T-cell (primary cell): ENCODE measurements at regions not wholly inside any gene's neighbourhood (a gene's known extent, or its start where the extent isn't known, plus 50 kb on each side); places are given as distances from the start of the nearest gene placed in this dataset.
"Not testable (repeated sequence)": the region's sequence is repeated elsewhere in the genome, so short reads cannot be mapped to it uniquely, and the experiment has no call there.

Experiments used
- ATAC-seq, 4 experiments: fragments of 200-7000 bp in 3 of 4; fragments of 150-1000 bp in 1 of 4; cut with Tn5 transposase; replicated peaks in 1 of 4; 1 replicate in 3 of 4; 2 replicates in 1 of 4; pipeline ENCODE4 v1.10.0; 2021; ENCODE audit warnings: moderate library complexity in 3 of 4, mild to moderate bottlenecking in 2 of 4, moderate number of reproducible peaks in 1 of 4
- CTCF ChIA-PET, 2 donors: fragments of 300-600 bp; sonication (Branson Sonifier 250); formaldehyde crosslinking; loops; one replicate each; lab custom pipeline; 2022; ENCODE audit warnings: antibody characterized with exemption in 2 of 2; lab: Charles Lee
- POLR2A ChIA-PET, 2 donors: fragments of 300-600 bp; sonication (Branson Sonifier 250); formaldehyde crosslinking; loops; one replicate each; lab custom pipeline; 2022; ENCODE audit warnings: antibody characterized with exemption in 2 of 2; lab: Charles Lee
- DNase-seq, 35 experiments: peaks; one replicate each; pipeline versions ENCODE4 v3.0.0 to v3.0.0-alpha.2; 2013 to 2023
- H3K27ac ChIP-seq: one replicate; pipeline ENCODE4 v1.5.1; 2013; ENCODE audit warnings: low read length
- H3K27me3 ChIP-seq, 2 experiments: replicated peaks in 1 of 2; 1 replicate in 1 of 2; 2 replicates in 1 of 2; pipeline versions ENCODE4 v1.6.1 to v1.7.0; 2013; ENCODE audit warnings: low read length in 1 of 2, mixed read lengths in 1 of 2; ENCODE audit not compliant: control insufficient read depth in 2 of 2, insufficient read depth in 2 of 2; ENCODE audit errors: extremely low read depth in 1 of 2
- H3K36me3 ChIP-seq, 2 donors: 1 replicate in 1 of 2; 2 replicates in 1 of 2; pipeline versions ENCODE4 v1.6.1 to v1.7.0; 2013; ENCODE audit warnings: low read length in 1 of 2; ENCODE audit not compliant: control insufficient read depth in 2 of 2, insufficient read depth in 1 of 2; ENCODE audit errors: extremely low read depth in 1 of 2
- H3K4me1 ChIP-seq, 2 experiments: 1 replicate in 1 of 2; 2 replicates in 1 of 2; pipeline versions ENCODE4 v1.6.1 to v1.7.0; 2013; ENCODE audit warnings: low read length in 2 of 2, mixed read lengths in 1 of 2; ENCODE audit not compliant: insufficient read depth in 2 of 2, control insufficient read depth in 1 of 2; ENCODE audit errors: extremely low read depth in 1 of 2
- H3K4me3 ChIP-seq, 2 donors: 1 replicate in 1 of 2; 2 replicates in 1 of 2; pipeline versions ENCODE4 v1.5.1 to v1.7.0; 2013; ENCODE audit warnings: mild to moderate bottlenecking in 2 of 2, low read length in 1 of 2, moderate library complexity in 1 of 2; ENCODE audit not compliant: control insufficient read depth in 1 of 2; ENCODE audit errors: extremely low read depth in 1 of 2
- H3K9me3 ChIP-seq: 2 replicates; pipeline ENCODE4 v1.7.0; 2013
- H3K27ac Mint-ChIP-seq, 2 donors: one replicate each; pipeline ENCODE4 v1.8.0; 2020 to 2021; ENCODE audit warnings: mild to moderate bottlenecking in 2 of 2, mixed read lengths in 2 of 2
- H3K27me3 Mint-ChIP-seq, 2 donors: one replicate each; pipeline ENCODE4 v1.8.0; 2021 to 2022; ENCODE audit warnings: mixed read lengths in 2 of 2
- H3K36me3 Mint-ChIP-seq: one replicate; pipeline ENCODE4 v1.8.0; 2021; ENCODE audit warnings: mixed read lengths
- H3K4me1 Mint-ChIP-seq, 3 donors: one replicate each; pipeline ENCODE4 v1.8.0; 2020 to 2022; ENCODE audit warnings: mixed read lengths in 3 of 3, mild to moderate bottlenecking in 1 of 3
- H3K4me3 Mint-ChIP-seq, 3 donors: one replicate each; pipeline ENCODE4 v1.8.0; 2020 to 2022; ENCODE audit warnings: mild to moderate bottlenecking in 3 of 3, mixed read lengths in 3 of 3, moderate library complexity in 3 of 3
- H3K9me3 Mint-ChIP-seq, 3 donors: one replicate each; pipeline ENCODE4 v1.8.0; 2020 to 2022; ENCODE audit warnings: mixed read lengths in 3 of 3
- WGBS: methylation state at CpG from one replicate; pipeline ENCODE4 v1.1.5; 2013; ENCODE audit warnings: missing lambda C conversion rate; ENCODE audit not compliant: insufficient coverage; 5-methylcytosine and 5-hydroxymethylcytosine counted together

DNA sequence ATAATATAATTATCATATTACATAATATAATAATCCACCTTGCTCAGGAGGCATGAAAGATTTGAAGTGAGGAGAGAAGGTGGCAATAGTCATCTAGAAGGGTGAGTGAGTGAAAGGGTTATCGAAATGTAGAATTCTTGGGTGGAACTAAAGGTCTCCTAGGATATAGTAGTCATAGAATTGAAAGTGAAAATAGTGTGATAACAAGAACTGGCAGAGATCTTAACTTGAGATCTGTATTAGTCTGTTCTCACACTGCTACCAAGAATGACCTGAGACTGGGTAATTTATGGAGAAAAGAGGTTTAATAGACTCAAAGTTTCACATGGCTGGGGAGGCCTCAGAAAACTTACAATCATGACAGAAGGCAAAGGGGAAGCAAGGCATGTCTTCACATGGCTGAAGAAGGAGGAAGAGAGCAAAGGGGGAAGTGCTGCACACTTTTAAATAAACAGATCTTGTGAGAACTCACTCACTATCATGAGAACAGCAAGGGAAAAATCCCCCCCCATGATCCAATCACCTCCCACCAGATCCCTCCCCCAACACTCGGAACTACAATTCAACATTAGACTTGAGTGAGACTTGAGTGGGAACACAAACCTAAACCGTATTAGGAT lies 351.5 kb downstream of the NR4A2 start:
- Mint-ChIP-seq H3K4me3 (no peak overlapping the region), H3K36me3 (no peaks in the 10 kb centered on the region), H3K4me1 (no peaks in the 10 kb centered on the region), H3K27me3 (peaks cover 0 to 5% of the 10 kb centered on the region in 2 donors), H3K27ac (no peak overlapping the region), H3K9me3 (no peaks in the 10 kb centered on the region)
- DNase-seq: no peak
- Histone ChIP-seq H3K36me3 (no peaks in the 10 kb centered on the region), H3K27me3 (no peaks in the 10 kb centered on the region), H3K9me3 (no peaks in the 10 kb centered on the region), H3K4me3 (no peak overlapping the region), H3K4me1 (no peaks in the 10 kb centered on the region), H3K27ac (no peak overlapping the region)
- ATAC-seq: no peak
- ChIA-PET CTCF (no interaction called here), POLR2A (no interaction called here)
- WGBS: 78% methylated on average over 1 of the region's 3 CpGs

DNA sequence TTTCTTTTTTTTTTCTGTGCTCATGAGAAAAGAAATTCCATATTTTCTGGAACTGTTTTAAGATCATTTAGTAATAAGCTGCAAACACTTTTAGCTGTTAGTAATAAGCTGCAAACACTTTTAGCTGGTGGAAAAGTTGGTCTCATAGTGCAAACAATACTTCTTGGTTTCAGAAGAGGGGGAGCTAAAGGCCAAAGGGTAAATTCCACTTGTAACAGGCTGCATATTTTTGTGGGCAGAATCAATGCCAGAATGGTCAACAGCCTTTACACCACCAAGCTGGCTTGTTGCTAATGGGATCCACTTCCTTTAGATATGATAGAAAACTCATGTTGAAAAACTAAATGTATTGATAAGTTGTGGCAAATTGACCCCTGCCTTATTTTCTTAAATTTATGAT lies 356.8 kb downstream of the NR4A2 start:
- CTCF ChIA-PET: no interaction called here

DNA sequence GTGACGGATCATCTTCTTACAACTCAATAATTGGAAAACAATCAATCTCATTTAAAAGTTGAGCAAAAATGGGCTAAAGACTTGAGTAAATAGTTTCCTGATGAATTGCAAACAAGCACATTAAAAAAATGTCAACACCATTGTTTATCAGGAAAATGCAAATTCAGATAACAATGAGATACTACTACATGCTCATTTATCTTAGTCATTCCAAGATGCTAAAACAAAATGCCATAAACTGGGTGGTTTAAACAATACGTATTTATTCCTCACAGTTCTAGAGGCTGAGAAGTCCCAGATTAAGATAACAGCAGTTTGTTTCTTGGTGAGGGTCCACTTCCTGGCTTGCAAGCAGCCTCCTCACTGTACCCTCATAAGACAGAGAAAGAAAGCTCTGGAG lies 359.6 kb downstream of the NR4A2 start:
- POLR2A ChIA-PET: no interaction called here

More for the DNA sequence above, 356.8 kb downstream of the NR4A2 start:
- Mint-ChIP-seq H3K36me3 (no peaks in the 10 kb centered on the region), H3K4me1 (no peaks in the 10 kb centered on the region), H3K4me3 (no peak overlapping the region), H3K9me3 (no peaks in the 10 kb centered on the region), H3K27ac (no peak overlapping the region), H3K27me3 (peaks cover 0 to 5% of the 10 kb centered on the region in 2 donors)
- POLR2A ChIA-PET: no interaction called here
- H3K27ac ChIP-seq: no peak overlapping the region
- H3K27me3 ChIP-seq: no peaks in the 10 kb centered on the region
- H3K4me3 ChIP-seq: no peak overlapping the region
- H3K9me3 ChIP-seq: no peaks in the 10 kb centered on the region
- H3K4me1 ChIP-seq: no peaks in the 10 kb centered on the region
- ATAC-seq: no peak
- no peak for DNase-seq
- no peaks in the 10 kb centered on the region for H3K36me3 ChIP-seq

DNA sequence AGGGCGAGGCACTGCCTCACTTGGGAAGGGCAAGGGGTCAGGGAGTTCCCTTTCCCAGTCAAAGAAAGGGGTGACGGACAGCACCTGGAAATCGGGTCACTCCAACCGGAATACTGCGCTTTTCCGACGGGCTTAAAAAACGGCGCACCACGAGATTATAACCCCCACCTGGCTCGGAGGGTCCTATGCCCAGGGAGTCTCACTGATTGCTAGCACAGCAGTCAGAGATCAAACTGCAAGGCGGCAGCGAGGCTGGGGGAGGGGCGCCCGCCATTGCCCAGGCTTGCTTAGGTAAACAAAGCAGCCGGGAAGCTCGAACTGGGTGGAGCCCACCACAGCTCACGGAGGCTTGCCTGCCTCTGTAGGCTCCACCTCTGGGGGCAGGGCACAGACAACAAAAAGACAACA lies 366.5 kb downstream of the NR4A2 start:
- H3K4me3 ChIP-seq, H3K27ac Mint-ChIP-seq, H3K9me3 Mint-ChIP-seq, H3K27me3 ChIP-seq, H3K4me1 Mint-ChIP-seq, POLR2A ChIA-PET, ATAC-seq, H3K4me1 ChIP-seq, H3K27me3 Mint-ChIP-seq, CTCF ChIA-PET, H3K27ac ChIP-seq, H3K4me3 Mint-ChIP-seq, DNase-seq, H3K9me3 ChIP-seq, H3K36me3 Mint-ChIP-seq, H3K36me3 ChIP-seq: not testable (repeated sequence)
- 90% methylated on average over 11 of the region's 18 CpGs for WGBS

More for the DNA sequence above, 359.6 kb downstream of the NR4A2 start:
- H3K9me3 Mint-ChIP-seq: no peaks in the 10 kb centered on the region
- Histone ChIP-seq H3K27me3 (no peaks in the 10 kb centered on the region), H3K4me1 (no peaks in the 10 kb centered on the region), H3K36me3 (no peaks in the 10 kb centered on the region), H3K27ac (no peak overlapping the region), H3K9me3 (no peaks in the 10 kb centered on the region), H3K4me3 (no peak overlapping the region)
- no peaks in the 10 kb centered on the region for H3K4me1 Mint-ChIP-seq
- CTCF ChIA-PET: interaction anchor here in 1 of 2 donors (0.6 kb wide), 1 partner anchor 337 kb away, joined by 10 read pairs; no protein-coding TSS in a partner anchor
- no peaks in the 10 kb centered on the region for H3K36me3 Mint-ChIP-seq
- DNase-seq: no peak
- no peak overlapping the region for H3K4me3 Mint-ChIP-seq
- H3K27me3 Mint-ChIP-seq: peaks cover 0 to 5% of the 10 kb centered on the region in 2 donors
- H3K27ac Mint-ChIP-seq: no peak overlapping the region
- WGBS: no CpG with 5 or more reads among the region's 2 CpGs
- ATAC-seq: no peak

DNA sequence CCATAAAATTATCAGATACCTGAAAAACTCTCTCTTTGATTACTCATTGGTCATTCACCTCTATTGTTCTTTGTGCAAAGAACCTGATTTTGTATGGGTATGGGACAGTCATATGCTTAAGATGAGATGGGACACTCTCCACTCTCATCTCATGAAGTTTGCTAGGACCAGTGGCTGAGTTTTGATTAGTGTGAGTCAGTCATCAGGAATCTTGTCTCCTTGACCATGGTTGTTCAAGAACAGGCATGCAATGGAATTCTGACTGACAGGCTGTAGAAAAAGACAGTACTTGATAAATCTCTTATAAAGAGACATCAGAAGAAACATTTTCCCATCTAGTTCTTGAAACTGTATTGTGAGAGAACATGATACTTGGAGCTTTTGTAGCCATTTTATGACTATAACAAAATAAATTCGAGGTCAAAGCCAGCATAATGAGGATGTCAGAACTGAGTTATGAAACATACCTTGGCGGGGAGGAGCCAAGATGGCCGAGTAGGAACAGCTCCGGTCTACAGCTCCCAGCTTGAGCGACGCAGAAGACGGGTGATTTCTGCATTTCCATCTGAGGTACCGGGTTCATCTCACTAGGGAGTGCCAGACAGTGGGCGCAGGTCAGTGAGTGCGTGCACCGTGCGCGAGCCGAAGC lies 367.0 kb downstream of the NR4A2 start:
- H3K4me3 ChIP-seq: no peak overlapping the region
- Mint-ChIP-seq H3K4me3 (no peak overlapping the region), H3K9me3 (no peaks in the 10 kb centered on the region), H3K27me3 (no peaks in the 10 kb centered on the region), H3K4me1 (no peaks in the 10 kb centered on the region), H3K36me3 (peaks cover 5% of the 10 kb centered on the region), H3K27ac (no peak overlapping the region)
- no peaks in the 10 kb centered on the region for H3K9me3 ChIP-seq
- ChIA-PET POLR2A (no interaction called here), CTCF (no interaction called here)
- WGBS: 86% methylated on average over 13 of the region's 14 CpGs
- no peak overlapping the region for H3K27ac ChIP-seq
- H3K27me3 ChIP-seq: no peaks in the 10 kb centered on the region
- no peaks in the 10 kb centered on the region for H3K36me3 ChIP-seq
- H3K4me1 ChIP-seq: no peaks in the 10 kb centered on the region
- DNase-seq (no peak), ATAC-seq (no peak)

DNA sequence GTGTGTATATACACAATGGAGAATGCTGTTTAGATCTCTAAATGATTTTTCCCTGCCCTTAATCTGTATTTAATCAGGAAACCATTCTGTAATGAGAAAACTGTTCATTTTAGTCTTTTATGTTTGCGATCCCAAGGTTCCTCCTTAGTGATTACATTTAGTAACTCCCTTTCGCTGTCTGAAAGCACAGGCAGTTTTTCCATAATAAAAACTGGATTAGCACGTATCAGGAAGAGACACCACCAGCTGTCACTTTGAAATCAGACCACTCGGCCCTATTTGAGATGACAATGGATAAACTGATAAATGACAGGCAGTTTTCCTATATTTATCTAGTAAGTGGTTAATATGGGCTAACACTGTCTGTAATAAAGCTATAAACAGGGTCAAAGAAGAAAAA lies 370.9 kb downstream of the NR4A2 start:
- no CpG with 5 or more reads among the region's 4 CpGs for WGBS
- H3K27ac ChIP-seq: no peak overlapping the region

More for the DNA sequence above, 370.9 kb downstream of the NR4A2 start:
- Mint-ChIP-seq H3K4me3 (no peak overlapping the region), H3K36me3 (peaks cover 5% of the 10 kb centered on the region), H3K27me3 (no peaks in the 10 kb centered on the region), H3K4me1 (no peaks in the 10 kb centered on the region), H3K27ac (no peak overlapping the region), H3K9me3 (no peaks in the 10 kb centered on the region)
- ATAC-seq (no peak), DNase-seq (no peak)
- POLR2A ChIA-PET: no interaction called here
- Histone ChIP-seq H3K4me1 (no peaks in the 10 kb centered on the region), H3K4me3 (no peak overlapping the region), H3K27me3 (no peaks in the 10 kb centered on the region), H3K36me3 (no peaks in the 10 kb centered on the region), H3K9me3 (no peaks in the 10 kb centered on the region)
- CTCF ChIA-PET: no interaction called here
